T-helper 1 cell treated with Interleukin-12 subunit alpha and Interleukin-12 subunit beta and Interleukin-4 antibody, amounts not matched to agents 30 μg/mL and 1 μg/mL, for 36 hours (primary cell): ENCODE measurements at regions not wholly inside any gene's neighbourhood (a gene's known extent, or its start where the extent isn't known, plus 50 kb on each side); places are given as distances from the start of the nearest gene placed in this dataset.
"Not testable (repeated sequence)": the region's sequence is repeated elsewhere in the genome, so short reads cannot be mapped to it uniquely, and the experiment has no call there.

Source experiments
- H3K27ac Mint-ChIP-seq: one replicate; pipeline ENCODE4 v1.8.0; 2021; ENCODE audit warnings: mild to moderate bottlenecking, mixed read lengths
- H3K27me3 Mint-ChIP-seq: one replicate; pipeline ENCODE4 v1.8.0; 2021; ENCODE audit warnings: low read depth, mixed read lengths
- H3K36me3 Mint-ChIP-seq: one replicate; pipeline ENCODE4 v1.8.0; 2021; ENCODE audit warnings: low read depth, mixed read lengths
- H3K4me1 Mint-ChIP-seq: one replicate; pipeline ENCODE4 v1.8.0; 2021; ENCODE audit warnings: low read depth, mixed read lengths
- H3K4me3 Mint-ChIP-seq: one replicate; pipeline ENCODE4 v1.8.0; 2021; ENCODE audit warnings: mild to moderate bottlenecking, moderate library complexity, mixed read lengths
- H3K9me3 Mint-ChIP-seq: one replicate; pipeline ENCODE4 v1.8.0; 2021; ENCODE audit warnings: mixed read lengths

DNA sequence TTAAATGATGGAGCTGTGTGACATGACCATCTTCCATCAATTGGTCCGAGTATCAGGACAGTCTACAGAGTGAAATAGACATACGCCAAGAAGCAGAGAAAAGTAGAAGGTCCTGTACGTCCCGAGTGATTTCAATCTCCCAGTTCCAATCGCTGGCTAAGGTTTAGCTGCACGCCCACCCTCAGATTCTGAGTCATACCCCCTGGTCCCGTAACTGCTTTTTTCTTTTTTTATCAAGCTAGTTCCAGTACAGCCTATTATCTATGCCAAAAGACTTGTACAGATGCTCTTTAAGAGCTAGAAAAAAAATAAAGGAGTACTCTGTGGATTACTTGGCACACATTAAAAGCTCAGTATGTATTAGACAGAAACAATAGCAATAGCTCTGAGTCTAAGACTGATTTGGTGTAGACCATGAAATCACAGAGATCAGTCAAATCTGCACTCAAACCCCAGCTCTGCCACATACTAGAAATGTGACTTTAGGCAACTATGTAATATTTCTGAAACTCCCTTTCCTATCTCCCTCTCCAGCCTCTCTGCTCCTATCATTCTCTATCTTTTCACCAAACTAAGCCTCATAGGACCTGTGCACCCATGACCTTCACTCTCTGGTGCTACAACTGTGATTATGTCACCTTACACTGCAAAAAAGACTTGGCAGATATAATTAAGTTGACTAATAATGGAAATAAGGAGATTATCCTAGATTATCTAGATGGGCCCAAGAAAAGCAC, 63.0 kb upstream of the SRRM3 start:
- not testable (repeated sequence) for H3K4me3 Mint-ChIP-seq, H3K9me3 Mint-ChIP-seq, H3K36me3 Mint-ChIP-seq, H3K27me3 Mint-ChIP-seq, H3K27ac Mint-ChIP-seq
- peaks cover 17% of the 10 kb centered on the region for H3K4me1 Mint-ChIP-seq

DNA sequence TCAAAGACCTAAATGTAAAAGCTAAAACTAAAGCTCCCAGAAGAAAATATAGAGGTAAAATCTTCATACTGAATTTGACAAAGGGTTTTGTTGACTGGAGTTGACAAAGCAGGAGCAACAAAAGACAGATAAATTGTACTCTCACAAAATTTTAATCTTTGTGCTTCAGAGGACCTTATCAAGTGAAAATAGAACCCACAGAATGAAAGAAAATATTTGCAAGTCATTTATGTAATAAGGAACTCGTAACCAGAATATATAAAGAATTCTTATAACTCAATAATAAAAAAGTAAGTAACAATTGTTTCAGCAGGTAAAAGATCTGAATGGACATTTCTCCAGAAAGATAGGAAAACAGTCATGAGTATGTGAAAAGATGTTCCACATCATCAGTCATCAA, 62.0 kb upstream of the SRRM3 start:
- Mint-ChIP-seq H3K27me3 (no peaks in the 10 kb centered on the region), H3K4me1 (peaks cover 15% of the 10 kb centered on the region), H3K27ac (no peak overlapping the region), H3K36me3 (peaks cover 5% of the 10 kb centered on the region), H3K4me3 (no peak overlapping the region), H3K9me3 (peaks cover 6% of the 10 kb centered on the region)

DNA sequence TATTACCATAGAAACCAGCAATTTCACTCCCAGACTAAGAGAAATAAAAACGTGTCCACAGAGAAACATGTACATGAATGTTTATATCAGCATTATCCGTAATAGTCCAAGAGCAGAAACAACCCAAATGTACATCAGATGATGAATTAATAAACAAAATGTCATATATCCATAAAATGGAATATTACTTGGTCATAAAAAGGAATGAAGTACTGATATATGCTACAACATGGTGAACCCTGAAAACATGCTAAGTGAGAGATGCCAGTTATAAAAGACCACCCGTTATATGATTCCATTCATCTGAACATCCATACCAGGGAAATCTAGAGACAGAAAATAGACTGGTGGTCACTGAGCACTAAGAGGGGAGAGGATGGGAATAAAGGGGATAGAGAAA, 61.4 kb upstream of the SRRM3 start:
- Mint-ChIP-seq H3K27ac (peak overlapping the region; percentile 55), H3K4me1 (peaks cover 16% of the 10 kb centered on the region)
- not testable (repeated sequence) for H3K36me3 Mint-ChIP-seq, H3K4me3 Mint-ChIP-seq, H3K9me3 Mint-ChIP-seq, H3K27me3 Mint-ChIP-seq

DNA sequence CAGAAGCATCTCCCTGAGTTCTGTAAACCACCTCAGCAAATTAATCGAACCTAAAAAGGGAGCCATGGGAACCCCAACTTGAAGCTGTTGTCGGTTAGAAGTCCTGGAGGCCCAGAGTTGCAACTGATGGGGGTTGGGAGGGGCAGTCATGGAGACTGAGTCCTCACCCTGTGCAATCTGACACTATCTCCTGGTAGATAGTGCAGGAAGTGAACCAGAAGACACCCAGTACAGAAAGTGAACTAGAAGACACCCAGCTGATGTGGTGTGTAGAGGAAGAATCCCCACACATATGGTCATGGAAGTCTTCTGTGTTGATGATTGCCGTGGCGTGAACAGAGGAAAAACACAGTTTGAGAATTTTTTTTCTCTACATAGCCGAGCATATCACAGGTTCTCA, 58.8 kb upstream of the SRRM3 start:
- Mint-ChIP-seq H3K9me3 (peaks cover 6% of the 10 kb centered on the region), H3K36me3 (peaks cover 5% of the 10 kb centered on the region), H3K27ac (peak overlapping the region; percentile 84), H3K27me3 (no peaks in the 10 kb centered on the region), H3K4me3 (peak overlapping the region; percentile 29), H3K4me1 (peaks cover 16% of the 10 kb centered on the region)

DNA sequence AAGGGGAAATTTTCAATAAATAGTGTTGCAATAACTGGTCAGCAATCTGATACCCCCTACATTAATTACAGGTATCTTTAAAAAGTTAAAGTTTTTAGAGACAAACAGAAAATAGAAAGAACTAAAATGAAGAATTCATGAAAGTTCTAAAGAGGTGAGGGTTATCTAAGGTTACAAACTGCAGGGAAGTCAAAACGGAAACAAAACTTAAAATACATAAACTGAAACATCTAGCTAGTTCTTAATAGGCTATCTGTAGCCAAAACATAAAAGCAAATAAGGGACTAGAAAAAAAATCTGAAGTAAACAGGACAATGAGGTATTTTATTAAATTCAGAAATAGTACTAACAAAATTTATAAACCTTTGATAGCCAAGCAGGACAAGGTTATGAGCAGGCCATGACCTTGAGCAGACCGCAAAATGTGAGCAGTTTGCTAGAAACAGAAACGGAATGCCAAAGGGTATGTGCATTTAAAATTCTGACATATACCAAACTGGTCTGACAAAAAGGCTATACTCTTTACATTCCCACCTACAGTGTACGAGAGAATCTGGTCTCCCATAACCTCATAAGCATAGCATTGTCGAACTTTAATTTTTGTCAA, 56.9 kb upstream of the SRRM3 start:
- not testable (repeated sequence) for H3K9me3 Mint-ChIP-seq, H3K4me3 Mint-ChIP-seq, H3K36me3 Mint-ChIP-seq, H3K27me3 Mint-ChIP-seq, H3K27ac Mint-ChIP-seq
- peaks cover 16% of the 10 kb centered on the region for H3K4me1 Mint-ChIP-seq

DNA sequence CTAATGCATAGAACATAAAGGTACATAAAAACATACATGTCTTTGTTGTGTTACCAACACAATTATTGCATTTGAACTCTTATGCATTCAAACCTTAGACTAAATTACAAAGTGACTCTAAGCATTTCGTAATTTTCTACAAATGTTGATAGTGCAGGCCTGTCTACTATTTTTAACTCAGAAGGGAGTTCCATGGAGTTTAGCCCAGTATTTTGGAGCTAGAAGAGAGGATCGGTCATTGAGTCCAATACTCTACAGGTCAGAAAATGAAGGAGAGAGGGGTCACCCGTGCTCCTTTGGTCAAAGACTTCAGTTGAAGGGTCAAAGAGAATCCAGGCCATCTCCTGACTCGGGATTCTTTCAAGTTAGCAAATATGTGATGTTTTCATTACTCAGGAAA, 55.3 kb upstream of the SRRM3 start:
- Mint-ChIP-seq H3K36me3 (no peaks in the 10 kb centered on the region), H3K27ac (no peak overlapping the region), H3K9me3 (no peaks in the 10 kb centered on the region), H3K27me3 (no peaks in the 10 kb centered on the region), H3K4me1 (peaks cover 18% of the 10 kb centered on the region), H3K4me3 (no peak overlapping the region)

DNA sequence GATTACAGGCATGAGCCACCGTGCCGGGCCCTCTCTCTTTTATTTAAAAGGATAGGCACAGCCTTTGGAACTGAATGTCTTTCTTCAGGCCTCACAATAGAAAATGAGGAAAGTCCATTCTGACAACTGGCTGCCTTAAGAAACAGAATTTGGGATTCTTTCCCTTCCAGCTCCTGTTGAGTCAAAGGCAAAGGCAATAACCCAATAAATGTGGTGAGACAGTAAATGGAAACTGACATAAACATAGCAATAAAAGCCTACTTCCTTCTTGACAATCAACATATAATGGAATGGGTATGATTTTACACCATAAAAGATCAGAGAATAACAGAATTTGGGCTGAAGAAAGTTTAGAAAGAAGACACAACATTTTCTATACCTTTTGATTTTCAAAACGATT, 52.7 kb upstream of the SRRM3 start:
- not testable (repeated sequence) for H3K27me3 Mint-ChIP-seq, H3K9me3 Mint-ChIP-seq, H3K36me3 Mint-ChIP-seq, H3K4me3 Mint-ChIP-seq, H3K27ac Mint-ChIP-seq
- peaks cover 18% of the 10 kb centered on the region for H3K4me1 Mint-ChIP-seq

DNA sequence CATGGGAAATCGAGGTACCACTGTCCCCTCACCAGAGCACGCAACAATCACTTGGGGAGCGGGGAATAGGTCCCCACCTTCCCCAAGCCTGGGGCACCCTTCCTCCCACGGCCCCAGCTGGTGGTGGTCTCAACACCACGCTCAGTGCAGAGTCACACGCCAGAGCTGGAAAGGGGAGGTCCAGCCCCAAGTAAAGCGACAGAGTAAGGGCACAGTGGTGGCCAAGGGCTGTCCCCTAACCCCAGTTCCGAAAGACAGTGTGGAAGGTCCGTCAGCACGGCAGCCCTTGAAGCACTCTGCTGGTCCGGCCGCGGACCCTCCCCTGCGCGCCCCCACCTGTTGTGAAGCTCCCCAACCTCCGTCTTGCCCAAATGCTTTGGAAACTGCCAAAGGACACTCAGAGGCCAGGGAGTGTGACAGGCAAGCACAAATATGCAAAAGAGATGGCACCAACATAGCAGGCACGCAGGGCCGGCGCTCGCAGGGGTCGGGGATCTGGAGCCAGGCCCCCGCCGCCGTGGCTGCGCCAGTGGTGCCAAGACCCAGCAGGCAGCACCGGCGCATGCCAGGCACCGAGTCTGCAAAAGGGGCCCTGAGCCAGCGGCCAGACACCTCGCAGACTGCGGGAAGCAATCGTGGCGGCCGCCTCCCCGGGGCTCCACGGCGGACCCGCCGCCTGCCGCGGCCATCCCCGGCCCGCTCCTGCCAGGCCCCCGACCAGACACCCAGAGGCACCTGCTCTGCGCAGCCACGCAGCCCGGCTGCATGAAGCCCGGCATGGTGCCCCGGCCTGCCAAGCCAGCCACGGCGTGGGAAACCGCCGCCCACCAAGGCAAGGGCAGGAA, 51.6 kb upstream of the SRRM3 start:
- H3K4me1 Mint-ChIP-seq: peaks cover 20% of the 10 kb centered on the region
- no peaks in the 10 kb centered on the region for H3K27me3 Mint-ChIP-seq
- no peaks in the 10 kb centered on the region for H3K9me3 Mint-ChIP-seq
- peaks cover 6% of the 10 kb centered on the region for H3K36me3 Mint-ChIP-seq
- no peak overlapping the region for H3K4me3 Mint-ChIP-seq
- H3K27ac Mint-ChIP-seq: no peak overlapping the region
